Left ventricle myocardium inferior (tissue), 1 donor: ENCODE measurements at regions not wholly inside any gene's neighbourhood (a gene's known extent, or its start where the extent isn't known, plus 50 kb on each side); places are given as distances from the start of the nearest gene placed in this dataset.

ENCODE experiments used
- DNase-seq: peaks from one replicate; pipeline ENCODE4 v3.0.0-alpha.2; 2020
- H3K27ac ChIP-seq: fragments of 200-600 bp; replicated peaks from 2 replicates; pipeline ENCODE4 v1.8.0; 2021
- H3K27me3 ChIP-seq: fragments of 200-600 bp; 2 replicates; pipeline ENCODE4 v1.8.0; 2021; ENCODE audit warnings: low read depth
- H3K36me3 ChIP-seq: fragments of 200-600 bp; 2 replicates; pipeline ENCODE4 v1.8.0; 2021
- H3K4me1 ChIP-seq: fragments of 200-600 bp; 2 replicates; pipeline ENCODE4 v1.8.0; 2021
- H3K4me3 ChIP-seq: fragments of 200-600 bp; 2 replicates; pipeline ENCODE4 v1.8.0; 2021; ENCODE audit warnings: mild to moderate bottlenecking, moderate library complexity
- H3K9me3 ChIP-seq: fragments of 200-600 bp; replicated peaks from 2 replicates; pipeline ENCODE4 v1.8.0; 2021
- intact Hi-C: fragments of 100-400 bp; cut with micrococcal nuclease; formaldehyde crosslinking; loops from one replicate; pipeline ENCODE4 v1.11.0; 2022
- TF ChIP-seq, protein P1 (sequence below): fragments of 200-600 bp; IDR thresholded peaks from 2 replicates; pipeline ENCODE4 v1.8.0; 2021; ENCODE audit warnings: antibody characterized with exemption, mild to moderate bottlenecking, borderline replicate concordance
- donor health status: DM: no; HTN: yes; CAD: no; lungs with severe emphysema.

DNA sequence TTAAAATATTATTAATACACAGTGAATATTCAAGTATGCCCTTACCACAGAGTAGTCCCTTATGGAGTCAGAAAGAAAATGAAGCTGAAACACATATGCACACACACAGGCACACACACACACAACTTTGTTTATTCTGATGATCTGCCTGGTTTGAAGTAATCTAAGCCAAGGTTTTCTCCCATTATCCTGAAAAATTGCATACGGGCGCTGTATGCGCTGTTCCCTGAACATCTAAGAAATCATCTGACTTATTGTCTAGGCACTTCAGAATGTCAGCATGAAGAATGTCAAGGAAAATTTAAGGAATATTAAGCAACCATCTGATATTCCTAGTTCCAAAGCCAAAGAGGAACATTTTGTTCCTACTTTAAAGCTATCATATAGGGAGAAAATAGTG, 147.1 kb upstream of the SLC30A5 start:
- Histone ChIP-seq H3K27ac (no peak overlapping the region), H3K4me3 (no peak overlapping the region), H3K9me3 (no peaks in the 10 kb centered on the region), H3K27me3 (no peaks in the 10 kb centered on the region), H3K4me1 (peaks cover 27% of the 10 kb centered on the region), H3K36me3 (no peaks in the 10 kb centered on the region)
- TF ChIP-seq, protein P1, sequence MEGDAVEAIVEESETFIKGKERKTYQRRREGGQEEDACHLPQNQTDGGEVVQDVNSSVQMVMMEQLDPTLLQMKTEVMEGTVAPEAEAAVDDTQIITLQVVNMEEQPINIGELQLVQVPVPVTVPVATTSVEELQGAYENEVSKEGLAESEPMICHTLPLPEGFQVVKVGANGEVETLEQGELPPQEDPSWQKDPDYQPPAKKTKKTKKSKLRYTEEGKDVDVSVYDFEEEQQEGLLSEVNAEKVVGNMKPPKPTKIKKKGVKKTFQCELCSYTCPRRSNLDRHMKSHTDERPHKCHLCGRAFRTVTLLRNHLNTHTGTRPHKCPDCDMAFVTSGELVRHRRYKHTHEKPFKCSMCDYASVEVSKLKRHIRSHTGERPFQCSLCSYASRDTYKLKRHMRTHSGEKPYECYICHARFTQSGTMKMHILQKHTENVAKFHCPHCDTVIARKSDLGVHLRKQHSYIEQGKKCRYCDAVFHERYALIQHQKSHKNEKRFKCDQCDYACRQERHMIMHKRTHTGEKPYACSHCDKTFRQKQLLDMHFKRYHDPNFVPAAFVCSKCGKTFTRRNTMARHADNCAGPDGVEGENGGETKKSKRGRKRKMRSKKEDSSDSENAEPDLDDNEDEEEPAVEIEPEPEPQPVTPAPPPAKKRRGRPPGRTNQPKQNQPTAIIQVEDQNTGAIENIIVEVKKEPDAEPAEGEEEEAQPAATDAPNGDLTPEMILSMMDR, result no peak
- no peak for DNase-seq
- intact Hi-C loops, result no loop called here

DNA sequence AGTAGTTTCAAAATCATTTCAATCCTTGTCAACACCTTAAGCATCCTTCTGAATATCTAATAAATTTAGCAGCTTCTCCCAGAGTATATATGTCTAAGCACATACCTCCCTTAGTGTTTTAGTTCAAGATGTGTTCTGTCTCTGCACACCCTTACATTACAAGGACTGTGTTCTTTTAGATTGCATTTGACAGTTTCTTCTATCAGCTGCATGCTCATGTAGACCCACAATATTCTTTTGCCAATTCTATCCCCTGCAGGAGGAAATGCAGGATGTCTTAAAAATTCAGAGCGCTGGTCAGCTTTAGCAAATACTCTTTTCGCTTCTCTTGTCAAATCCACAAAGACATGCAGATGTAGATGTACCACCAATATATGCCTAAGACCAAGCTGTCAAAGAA, 145.8 kb upstream of the SLC30A5 start:
- TF ChIP-seq, protein P1, result no peak
- no peak overlapping the region for H3K4me3 ChIP-seq
- H3K9me3 ChIP-seq, result no peaks in the 10 kb centered on the region
- no peaks in the 10 kb centered on the region for H3K36me3 ChIP-seq
- H3K4me1 ChIP-seq, result peaks cover 29% of the 10 kb centered on the region
- intact Hi-C loops, result no loop called here
- no peak for DNase-seq
- no peak overlapping the region for H3K27ac ChIP-seq
- no peaks in the 10 kb centered on the region for H3K27me3 ChIP-seq

DNA sequence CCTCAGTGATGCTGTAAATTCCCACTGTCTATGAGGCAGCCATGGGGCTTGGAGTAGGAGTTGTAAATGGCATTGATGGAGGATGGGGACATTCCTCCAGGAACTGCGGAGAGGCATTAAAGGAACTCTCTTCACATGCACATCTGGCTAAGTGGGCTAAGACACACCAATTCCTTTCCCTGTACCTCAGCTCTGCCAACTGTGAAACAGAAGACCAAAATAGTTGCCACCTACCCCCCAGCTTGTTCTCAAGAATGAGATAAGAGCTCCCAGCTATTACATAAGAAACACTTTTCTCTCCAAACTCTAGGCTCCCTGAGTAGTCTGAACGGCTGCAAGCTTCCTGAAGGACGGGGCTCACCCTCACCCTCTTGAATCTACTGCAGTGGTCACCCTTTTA, 144.6 kb upstream of the SLC30A5 start:
- DNase-seq, result no peak
- TF ChIP-seq, protein P1, result no peak
- H3K27ac ChIP-seq, result no peak overlapping the region
- H3K4me3 ChIP-seq, result no peak overlapping the region
- no peaks in the 10 kb centered on the region for H3K9me3 ChIP-seq
- intact Hi-C loops, result no loop called here
- H3K4me1 ChIP-seq, result peaks cover 42% of the 10 kb centered on the region
- H3K36me3 ChIP-seq, result no peaks in the 10 kb centered on the region
- H3K27me3 ChIP-seq, result no peaks in the 10 kb centered on the region

DNA sequence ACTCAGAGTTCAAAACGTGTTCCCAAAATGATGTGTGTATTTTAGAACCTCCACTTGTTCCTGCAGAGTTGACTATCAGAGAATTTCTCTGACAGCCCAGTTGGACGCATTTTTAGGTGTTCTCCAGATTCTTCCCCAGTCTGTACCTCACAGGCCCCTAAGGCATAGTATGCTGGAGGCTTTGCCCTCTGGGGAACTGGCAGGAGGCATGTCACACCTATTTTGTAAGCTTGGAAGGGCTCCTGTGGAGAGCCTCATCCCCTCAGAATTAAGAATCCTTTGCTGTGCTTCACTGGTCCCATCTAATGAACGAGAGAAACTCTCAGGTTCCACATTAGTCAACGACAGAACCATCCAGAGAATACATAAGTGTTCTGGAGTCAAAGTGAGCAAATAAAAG, 144.1 kb upstream of the SLC30A5 start:
- Histone ChIP-seq H3K4me1 (peaks cover 47% of the 10 kb centered on the region), H3K36me3 (no peaks in the 10 kb centered on the region), H3K27me3 (no peaks in the 10 kb centered on the region), H3K9me3 (no peaks in the 10 kb centered on the region), H3K4me3 (no peak overlapping the region), H3K27ac (no peak overlapping the region)
- intact Hi-C loops, result no loop called here
- no peak for DNase-seq
- TF ChIP-seq, protein P1, result no peak

DNA sequence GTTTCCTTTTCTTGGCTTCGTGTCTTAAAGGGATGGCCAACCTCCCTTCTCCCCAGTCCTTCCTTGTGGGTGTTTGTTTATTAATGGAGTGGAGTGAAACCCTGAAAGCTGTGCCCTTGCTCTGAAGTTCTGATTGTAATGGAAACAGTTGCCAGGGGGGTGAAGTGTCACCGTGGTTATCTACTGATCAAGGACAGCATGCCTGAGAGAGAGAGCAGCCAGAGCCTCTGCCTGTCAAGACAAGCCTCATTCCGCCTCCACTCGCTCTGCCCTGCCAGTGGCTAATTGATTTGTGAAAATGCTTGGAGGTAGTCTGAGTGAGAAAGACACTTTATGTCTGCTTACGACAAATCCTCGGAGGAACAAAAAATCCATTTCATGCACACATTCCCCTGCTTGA, 143.7 kb upstream of the SLC30A5 start:
- no peaks in the 10 kb centered on the region for H3K36me3 ChIP-seq
- DNase-seq, result no peak
- intact Hi-C loops, result no loop called here
- H3K4me1 ChIP-seq, result peaks cover 49% of the 10 kb centered on the region
- no peaks in the 10 kb centered on the region for H3K27me3 ChIP-seq
- TF ChIP-seq, protein P1, result no peak
- H3K9me3 ChIP-seq, result no peaks in the 10 kb centered on the region
- no peak overlapping the region for H3K4me3 ChIP-seq
- no peak overlapping the region for H3K27ac ChIP-seq

DNA sequence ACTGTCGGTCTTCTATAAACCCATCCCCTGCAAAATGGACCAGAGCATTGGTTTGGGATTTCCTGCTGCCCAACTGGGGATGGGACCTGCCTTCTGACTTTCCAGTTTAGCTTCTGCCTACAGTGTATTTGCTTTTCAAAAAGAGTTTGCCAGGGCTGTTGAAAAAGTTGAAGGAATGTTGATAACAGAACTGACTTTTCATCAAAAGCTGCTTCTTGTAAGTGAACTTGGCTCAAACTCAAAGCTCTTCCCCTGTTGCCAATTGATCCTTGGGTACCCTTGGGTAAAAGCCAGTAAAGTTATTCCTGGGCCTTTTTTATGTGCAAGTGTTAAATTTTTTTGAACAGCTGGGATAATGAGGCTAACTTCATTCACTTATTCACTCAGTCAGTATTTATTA, 142.9 kb upstream of the SLC30A5 start:
- H3K27ac ChIP-seq, result no peak overlapping the region
- no peak for DNase-seq
- intact Hi-C loops, result no loop called here
- H3K9me3 ChIP-seq, result no peaks in the 10 kb centered on the region
- H3K36me3 ChIP-seq, result no peaks in the 10 kb centered on the region
- no peaks in the 10 kb centered on the region for H3K27me3 ChIP-seq
- peaks cover 49% of the 10 kb centered on the region for H3K4me1 ChIP-seq
- H3K4me3 ChIP-seq, result no peak overlapping the region
- TF ChIP-seq, protein P1, result no peak
